ENCODE measurements at regions not wholly inside any gene's neighbourhood (a gene's known extent, or its start where the extent isn't known, plus 50 kb on each side); places are given as distances from the start of the nearest gene placed in this dataset.

DNA sequence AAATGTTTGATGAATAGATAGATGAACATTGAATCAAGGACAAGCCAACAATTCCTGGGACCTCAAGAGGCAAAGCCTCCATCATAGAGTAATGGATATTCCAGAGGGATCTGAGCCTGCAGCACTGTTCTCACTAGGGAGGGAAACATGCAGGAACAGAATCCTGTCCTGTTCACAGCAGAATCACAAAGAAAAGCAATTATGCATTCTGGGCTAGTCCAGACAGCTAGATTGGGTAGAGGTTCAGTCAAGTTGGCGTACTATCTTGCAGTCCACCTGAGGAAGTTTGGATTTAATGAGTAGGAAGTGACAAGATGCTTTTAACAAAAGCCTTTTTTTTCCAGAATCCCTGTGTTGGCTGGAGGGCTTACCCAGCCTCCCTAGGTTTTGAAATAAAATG is 314.5 kb upstream of the SEMA6D start:
- intact Hi-C loops (cut with DNase I) = no loop called here
- 90 to 92% methylated on average over 1 of the region's 1 CpG for WGBS, 2 donors
- H3K27me3 ChIP-seq = no peaks in the 10 kb centered on the region
- H3K27ac ChIP-seq = no peak overlapping the region
- TF ChIP-seq CTCF (IDR thresholded peaks at IDR 0.05) = no peak
- no peak for TF ChIP-seq POLR2A (IDR thresholded peaks at IDR 0.05)
- no peak overlapping the region for H3K4me3 ChIP-seq
- ATAC-seq (no peak), DNase-seq (no peak)
- H3K36me3 ChIP-seq (replicated peaks in 1 of 2; ENCODE audit: insufficient read depth in 1 of 2, low read depth in 2 of 2) = no peaks in the 10 kb centered on the region
- H3K9me3 ChIP-seq = no peaks in the 10 kb centered on the region
- H3K4me1 ChIP-seq = no peaks in the 10 kb centered on the region

DNA sequence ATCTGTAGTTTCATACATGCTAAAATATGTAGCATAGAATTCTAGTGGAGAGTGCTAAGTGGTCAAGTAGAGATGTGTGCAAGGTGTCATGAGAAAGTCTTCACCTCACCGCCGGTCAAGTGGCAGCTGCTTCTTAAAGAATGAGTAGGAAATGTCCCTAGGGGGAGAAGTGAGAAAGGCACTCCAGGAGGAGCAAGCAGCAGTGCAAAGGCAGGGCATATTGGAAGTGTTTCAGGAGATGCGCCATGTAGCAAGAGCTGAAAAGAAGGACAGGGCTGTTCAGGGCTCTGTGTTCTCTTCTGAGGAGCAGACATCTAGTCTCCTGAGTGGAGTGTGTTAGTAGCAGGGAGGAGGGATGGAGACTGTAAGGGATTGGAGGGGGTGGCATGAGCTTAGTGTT is 312.4 kb upstream of the SEMA6D start:
- TF ChIP-seq CTCF (IDR thresholded peaks at IDR 0.05) = no peak
- TF ChIP-seq POLR2A (IDR thresholded peaks at IDR 0.05) = no peak
- Histone ChIP-seq H3K27ac (no peak overlapping the region), H3K4me3 (no peak overlapping the region), H3K36me3 (replicated peaks in 1 of 2; ENCODE audit: insufficient read depth in 1 of 2, low read depth in 2 of 2) (no peaks in the 10 kb centered on the region), H3K27me3 (no peaks in the 10 kb centered on the region), H3K4me1 (no peaks in the 10 kb centered on the region), H3K9me3 (no peaks in the 10 kb centered on the region)
- intact Hi-C loops (cut with DNase I) = no loop called here
- WGBS, 2 donors = 73 to 79% methylated on average over 3 of the region's 3 CpGs
- DNase-seq (no peak), ATAC-seq (no peak)

DNA sequence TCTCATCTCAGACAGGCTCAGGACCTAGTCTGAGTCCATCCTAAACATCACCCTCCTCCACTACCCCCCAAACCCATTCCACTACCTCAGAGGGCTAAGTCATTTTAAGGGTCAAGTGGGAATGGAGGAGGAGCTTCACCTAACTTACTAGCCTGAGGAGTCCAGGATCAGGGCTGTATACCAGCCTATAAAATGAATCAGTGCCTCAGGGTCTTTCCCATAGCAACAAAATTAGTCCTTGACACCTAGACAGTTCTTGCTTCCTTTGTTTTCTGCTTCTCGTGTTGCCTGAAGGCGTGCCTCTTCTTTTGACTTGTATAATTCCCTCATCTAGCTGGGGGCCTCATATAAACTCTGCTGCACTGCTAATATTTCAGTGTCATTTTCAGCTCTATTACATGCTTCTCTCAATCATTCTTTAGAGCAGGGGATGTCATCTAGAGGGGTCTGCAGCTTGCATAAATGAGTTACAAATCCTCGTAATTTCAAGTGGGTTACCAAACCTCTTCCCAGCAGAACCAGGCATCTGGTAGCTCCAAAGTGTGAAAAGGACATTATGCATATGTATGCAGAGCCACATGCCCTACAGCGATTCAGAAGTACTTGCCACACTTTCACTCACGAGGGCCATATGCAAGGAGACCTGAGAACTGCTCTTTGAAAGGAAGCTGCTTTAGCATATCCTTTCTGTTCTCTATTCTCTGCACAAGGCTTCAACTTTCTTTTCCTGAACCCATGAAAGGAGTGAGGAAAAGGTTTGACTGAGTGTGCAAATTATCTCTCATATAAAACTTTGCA is 311.7 kb upstream of the SEMA6D start:
- TF ChIP-seq POLR2A (IDR thresholded peaks at IDR 0.05) = no peak
- no peak for TF ChIP-seq CTCF (IDR thresholded peaks at IDR 0.05)
- intact Hi-C loops (cut with DNase I) = no loop called here

DNA sequence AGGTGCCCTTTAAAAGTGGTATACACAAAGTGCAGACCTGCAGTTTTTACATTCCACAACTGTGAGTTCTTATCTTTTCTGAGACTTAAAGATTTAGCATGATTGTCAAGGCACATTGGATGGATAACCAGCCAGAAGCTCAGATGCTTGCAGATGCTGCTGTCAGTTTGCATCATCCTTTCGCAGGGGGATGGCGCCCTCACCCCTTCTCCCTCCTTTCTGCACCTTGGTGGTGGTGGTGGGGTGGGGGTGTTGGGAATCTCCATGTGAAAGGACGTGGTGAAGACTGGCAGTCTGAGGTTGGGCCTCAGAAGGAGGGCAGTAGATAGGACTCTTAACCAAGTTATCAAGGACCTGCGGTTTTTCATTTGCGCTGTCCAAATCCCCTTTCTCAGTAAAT is 309.6 kb upstream of the SEMA6D start:
- Histone ChIP-seq H3K27ac (no peak overlapping the region), H3K4me1 (peaks cover 5% of the 10 kb centered on the region), H3K27me3 (no peaks in the 10 kb centered on the region), H3K9me3 (no peaks in the 10 kb centered on the region), H3K36me3 (replicated peaks in 1 of 2; ENCODE audit: insufficient read depth in 1 of 2, low read depth in 2 of 2) (no peaks in the 10 kb centered on the region), H3K4me3 (no peak overlapping the region)
- TF ChIP-seq POLR2A (IDR thresholded peaks at IDR 0.05) = no peak
- TF ChIP-seq CTCF (IDR thresholded peaks at IDR 0.05) = no peak
- no peak for DNase-seq
- ATAC-seq = no peak
- 81 to 89% methylated on average over 5 of the region's 5 CpGs for WGBS, 2 donors
- intact Hi-C loops (cut with DNase I) = no loop called here

More for the DNA sequence above, 311.7 kb upstream of the SEMA6D start:
- Histone ChIP-seq H3K4me3 (no peak overlapping the region), H3K36me3 (replicated peaks in 1 of 2; ENCODE audit: insufficient read depth in 1 of 2, low read depth in 2 of 2) (no peaks in the 10 kb centered on the region), H3K27ac (no peak overlapping the region), H3K9me3 (no peaks in the 10 kb centered on the region), H3K4me1 (no peaks in the 10 kb centered on the region), H3K27me3 (no peaks in the 10 kb centered on the region)
- ATAC-seq = no peak
- DNase-seq = no peak
- 51 to 82% methylated on average over 5 of the region's 5 CpGs for WGBS, 2 donors

- no peak for ATAC-seq
- 72 to 88% methylated on average over 1 of the region's 1 CpG for WGBS, 2 donors
- Histone ChIP-seq H3K27me3 (no peaks in the 10 kb centered on the region), H3K9me3 (no peaks in the 10 kb centered on the region), H3K4me1 (peaks cover 5% of the 10 kb centered on the region), H3K4me3 (no peak overlapping the region), H3K27ac (no peak overlapping the region), H3K36me3 (replicated peaks in 1 of 2; ENCODE audit: insufficient read depth in 1 of 2, low read depth in 2 of 2) (no peaks in the 10 kb centered on the region)
- TF ChIP-seq CTCF (IDR thresholded peaks at IDR 0.05) (no peak), POLR2A (IDR thresholded peaks at IDR 0.05) (no peak)
- no peak for DNase-seq
- intact Hi-C loops (cut with DNase I) = no loop called here
Measured at GRCh38 chr15:47409038-47409437, 308.3 kb upstream of the SEMA6D start.

Measured in body of pancreas (tissue), 4 donors.